MCF 10A (cell line): ENCODE measurements at regions not wholly inside any gene's neighbourhood (a gene's known extent, or its start where the extent isn't known, plus 50 kb on each side); places are given as distances from the start of the nearest gene placed in this dataset.

Source experiments
- BruUV-seq: library from RNA; stranded (reverse); fragments of 400-500 nt; replicated peaks from 2 replicates; lab custom pipeline; 2021; lab: Mats Ljungman, UMichigan
- CTCF ChIA-PET: fragments of 300-600 bp; sonication (Branson Sonifier 250); formaldehyde crosslinking; extraction: SDS; loops from one replicate; lab custom pipeline; 2021; ENCODE audit warnings: antibody characterized with exemption, inconsistent platforms; lab: Yijun Ruan, JAX
- POLR2A ChIA-PET: fragments of 300-600, 350-650 bp; sonication (Branson Sonifier 250); formaldehyde crosslinking; extraction: SDS; loops from one replicate; lab custom pipeline; 2020; ENCODE audit warnings: antibody characterized with exemption, inconsistent platforms; lab: Yijun Ruan, JAX
- DNase-seq: peaks from one replicate; pipeline ENCODE4 v3.0.0-alpha.2; 2018; ENCODE audit not compliant: unreplicated experiment
- H3K27ac Mint-ChIP-seq: one replicate; pipeline ENCODE4 v1.8.0; 2022; ENCODE audit warnings: mild to moderate bottlenecking, low read depth, mixed read lengths; ENCODE audit not compliant: unreplicated experiment
- H3K27me3 Mint-ChIP-seq: one replicate; pipeline ENCODE4 v1.8.0; 2022; ENCODE audit warnings: mixed read lengths; ENCODE audit not compliant: insufficient read depth, unreplicated experiment
- H3K36me3 Mint-ChIP-seq: one replicate; pipeline ENCODE4 v1.8.0; 2022; ENCODE audit warnings: mild to moderate bottlenecking, moderate library complexity, mixed read lengths; ENCODE audit not compliant: insufficient read depth, unreplicated experiment
- H3K4me1 Mint-ChIP-seq: one replicate; pipeline ENCODE4 v1.8.0; 2022; ENCODE audit warnings: mixed read lengths; ENCODE audit not compliant: insufficient read depth, unreplicated experiment
- H3K4me3 Mint-ChIP-seq: one replicate; pipeline ENCODE4 v1.8.0; 2022; ENCODE audit warnings: mild to moderate bottlenecking, moderate library complexity, mixed read lengths; ENCODE audit not compliant: unreplicated experiment
- H3K9me3 Mint-ChIP-seq: one replicate; pipeline ENCODE4 v1.8.0; 2022; ENCODE audit warnings: mixed read lengths; ENCODE audit not compliant: unreplicated experiment
- intact Hi-C: fragments of 100-400 bp; cut with micrococcal nuclease; formaldehyde crosslinking; loops from 2 replicates; pipeline ENCODE4 v1.14.1; 2022
- TF ChIP-seq, protein P1 (sequence below): fragments of 200-600 bp; IDR thresholded peaks from one replicate; pipeline ENCODE4 v1.8.0; 2022; ENCODE audit warnings: antibody characterized with exemption, mild to moderate bottlenecking; ENCODE audit not compliant: unreplicated experiment

DNA sequence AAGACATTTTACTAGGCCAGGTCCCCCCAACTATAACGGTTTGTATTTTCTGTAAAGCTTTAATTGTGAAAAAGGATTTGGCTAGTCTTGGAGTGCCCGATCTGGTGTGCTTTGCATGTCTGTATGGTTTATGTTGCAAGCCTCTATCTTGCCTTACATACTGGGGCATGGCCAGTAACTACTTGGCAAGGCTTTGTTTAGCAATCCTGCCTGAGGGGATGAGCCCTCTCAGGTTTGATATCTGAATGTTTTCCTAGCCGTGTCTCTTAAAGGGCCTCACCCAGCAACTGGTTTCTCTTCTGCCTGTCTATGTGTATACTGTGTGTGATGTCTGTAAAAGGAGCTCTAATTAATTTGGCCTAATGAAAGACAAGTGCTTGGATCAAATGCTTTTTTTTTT lies 61.3 kb upstream of the SPINK5 start:
- intact Hi-C loops = no loop called here
- DNase-seq = peak; percentile 97
- ChIA-PET POLR2A (interaction anchor here (0.6 to 2.4 kb wide), 13 partner anchors 9 to 382 kb away, joined by 3 to 14 read pairs (median 3); no protein-coding TSS in a partner anchor), CTCF (interaction anchor here (0.6 to 1.4 kb wide), 8 partner anchors 9 to 864 kb away, joined by 3 to 6 read pairs (median 4); no protein-coding TSS in a partner anchor)
- BruUV-seq = no TSS peak
- H3K27me3 Mint-ChIP-seq = no peaks in the 10 kb centered on the region
- H3K9me3 Mint-ChIP-seq = peaks cover 18% of the 10 kb centered on the region
- TF ChIP-seq, protein P1, sequence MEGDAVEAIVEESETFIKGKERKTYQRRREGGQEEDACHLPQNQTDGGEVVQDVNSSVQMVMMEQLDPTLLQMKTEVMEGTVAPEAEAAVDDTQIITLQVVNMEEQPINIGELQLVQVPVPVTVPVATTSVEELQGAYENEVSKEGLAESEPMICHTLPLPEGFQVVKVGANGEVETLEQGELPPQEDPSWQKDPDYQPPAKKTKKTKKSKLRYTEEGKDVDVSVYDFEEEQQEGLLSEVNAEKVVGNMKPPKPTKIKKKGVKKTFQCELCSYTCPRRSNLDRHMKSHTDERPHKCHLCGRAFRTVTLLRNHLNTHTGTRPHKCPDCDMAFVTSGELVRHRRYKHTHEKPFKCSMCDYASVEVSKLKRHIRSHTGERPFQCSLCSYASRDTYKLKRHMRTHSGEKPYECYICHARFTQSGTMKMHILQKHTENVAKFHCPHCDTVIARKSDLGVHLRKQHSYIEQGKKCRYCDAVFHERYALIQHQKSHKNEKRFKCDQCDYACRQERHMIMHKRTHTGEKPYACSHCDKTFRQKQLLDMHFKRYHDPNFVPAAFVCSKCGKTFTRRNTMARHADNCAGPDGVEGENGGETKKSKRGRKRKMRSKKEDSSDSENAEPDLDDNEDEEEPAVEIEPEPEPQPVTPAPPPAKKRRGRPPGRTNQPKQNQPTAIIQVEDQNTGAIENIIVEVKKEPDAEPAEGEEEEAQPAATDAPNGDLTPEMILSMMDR = no peak
- peaks cover 19% of the 10 kb centered on the region for H3K4me1 Mint-ChIP-seq
- no peak overlapping the region for H3K4me3 Mint-ChIP-seq
- peak overlapping the region; percentile 73 for H3K27ac Mint-ChIP-seq
- peaks cover 13% of the 10 kb centered on the region for H3K36me3 Mint-ChIP-seq

DNA sequence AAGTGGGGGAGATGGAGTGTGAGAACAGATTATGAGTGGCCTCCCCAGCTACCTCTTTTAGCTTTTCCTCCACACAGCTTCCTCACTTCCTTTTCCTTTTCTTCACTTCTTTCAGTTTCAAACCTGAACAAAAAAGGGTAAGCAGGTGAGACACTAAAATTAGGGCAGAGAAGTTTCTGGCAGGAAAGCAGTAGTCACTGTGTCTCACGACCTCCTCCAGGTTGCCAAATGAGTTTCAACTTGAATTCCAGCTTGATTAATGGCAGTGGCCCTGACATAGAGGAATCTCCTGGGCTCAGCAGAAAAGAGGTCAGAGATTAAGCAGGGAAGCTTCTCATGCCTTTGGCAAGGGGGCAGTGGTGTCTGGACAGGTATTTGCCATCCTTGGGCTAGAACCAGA lies 63.7 kb upstream of the SPINK5 start:
- intact Hi-C loops = no loop called here
- Mint-ChIP-seq H3K4me3 (no peak overlapping the region), H3K4me1 (peaks cover 19% of the 10 kb centered on the region), H3K27ac (no peak overlapping the region), H3K27me3 (no peaks in the 10 kb centered on the region), H3K9me3 (peaks cover 18% of the 10 kb centered on the region), H3K36me3 (peaks cover 13% of the 10 kb centered on the region)
- no peak for DNase-seq
- BruUV-seq = no TSS peak
- TF ChIP-seq, protein P1 = no peak
- ChIA-PET CTCF (interaction anchor here (0.6 to 1.4 kb wide), 2 partner anchors 13 to 107 kb away, joined by 4 to 8 read pairs; no protein-coding TSS in a partner anchor), POLR2A (interaction anchor here (1.4 to 1.5 kb wide), 2 partner anchors 9 to 10 kb away, joined by 4 to 9 read pairs; no protein-coding TSS in a partner anchor)

DNA sequence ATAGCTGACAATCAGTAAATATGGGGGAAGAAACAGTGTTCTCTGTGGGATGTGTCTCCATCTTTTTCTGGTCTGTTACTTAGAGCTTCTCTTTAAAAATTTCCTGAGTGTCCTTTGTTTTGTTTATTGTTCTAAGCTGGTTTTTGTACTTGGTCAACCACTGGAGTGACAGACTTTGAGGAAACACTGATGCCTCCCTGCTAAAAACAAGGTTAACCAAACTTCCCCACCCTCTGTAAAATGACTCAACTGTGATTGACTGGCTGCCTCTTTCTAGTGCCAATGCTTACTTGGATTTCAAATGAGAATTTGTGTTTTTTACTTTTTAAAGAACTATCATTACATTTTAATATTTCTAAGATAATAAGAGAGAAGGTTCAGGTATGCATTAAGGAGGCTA lies 65.1 kb upstream of the SPINK5 start:
- Mint-ChIP-seq H3K36me3 (peaks cover 13% of the 10 kb centered on the region), H3K4me3 (no peak overlapping the region), H3K27me3 (no peaks in the 10 kb centered on the region), H3K4me1 (peaks cover 19% of the 10 kb centered on the region), H3K9me3 (peaks cover 18% of the 10 kb centered on the region), H3K27ac (peak overlapping the region; percentile 24)
- intact Hi-C loops = no loop called here
- TF ChIP-seq, protein P1 = no peak
- no TSS peak for BruUV-seq
- ChIA-PET CTCF (interaction anchor here (1.4 kb wide), 1 partner anchor 109 kb away, joined by 8 read pairs; no protein-coding TSS in a partner anchor), POLR2A (interaction anchor here (0.6 to 0.8 kb wide), 2 partner anchors 43 to 102 kb away, joined by 3 read pairs; no protein-coding TSS in a partner anchor)
- DNase-seq = no peak

DNA sequence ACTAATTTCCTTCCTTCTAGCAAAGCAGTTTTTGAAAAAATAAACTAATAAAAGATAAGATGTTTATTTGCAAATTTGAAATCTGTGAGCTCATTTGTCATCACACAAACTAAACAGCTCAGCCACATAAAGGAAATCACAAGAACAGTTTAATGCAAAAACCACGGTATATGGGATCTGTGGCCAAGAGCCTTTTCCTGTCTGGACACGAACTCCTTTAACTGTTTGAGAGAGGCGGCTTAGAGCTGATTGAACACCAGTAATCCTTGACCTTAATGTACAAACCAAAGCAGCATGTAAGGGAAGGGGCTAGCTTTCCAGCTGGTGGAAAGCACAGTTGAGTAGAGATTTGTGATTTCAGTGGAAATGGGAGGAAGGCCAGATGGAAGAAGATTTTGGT lies 66.3 kb upstream of the SPINK5 start:
- Mint-ChIP-seq H3K27ac (no peak overlapping the region), H3K9me3 (peaks cover 18% of the 10 kb centered on the region), H3K4me3 (no peak overlapping the region), H3K4me1 (peaks cover 13% of the 10 kb centered on the region), H3K36me3 (peaks cover 13% of the 10 kb centered on the region), H3K27me3 (no peaks in the 10 kb centered on the region)
- TF ChIP-seq, protein P1 = no peak
- POLR2A ChIA-PET = interaction anchor here (1.0 kb wide), 1 partner anchor 9 kb away, joined by 3 read pairs; no protein-coding TSS in a partner anchor
- intact Hi-C loops = no loop called here
- no peak for DNase-seq
- CTCF ChIA-PET = interaction anchor here (0.7 to 0.9 kb wide), 2 partner anchors 44 to 110 kb away, joined by 3 to 5 read pairs; no protein-coding TSS in a partner anchor
- BruUV-seq = no TSS peak
